Hippocampal formation (tissue), 2 donors: ENCODE measurements at regions not wholly inside any gene's neighbourhood (a gene's known extent, or its start where the extent isn't known, plus 50 kb on each side); places are given as distances from the start of the nearest gene placed in this dataset.

Experiments
- DNase-seq, 2 donors: peaks; one replicate each; lab custom pipeline; 2025; lab: John Stamatoyannopoulos, UW

GRCh38 chr5:163357636-163358035 is 79.8 kb upstream of the CCNG1 start:
- no peak for DNase-seq

- DNase-seq = no peak
Observed at GRCh38 chr5:163360656-163361055, 76.7 kb upstream of the CCNG1 start.

- no peak for DNase-seq
Observed at GRCh38 chr5:163361450-163361849, 75.9 kb upstream of the CCNG1 start.

GRCh38 chr5:163362840-163363371 is 74.5 kb upstream of the CCNG1 start:
- no peak for DNase-seq

- DNase-seq = no peak
Observed at GRCh38 chr5:163363389-163363788, 74.0 kb upstream of the CCNG1 start.

GRCh38 chr5:163366757-163367156 is 70.6 kb upstream of the CCNG1 start:
- DNase-seq = no peak

- DNase-seq = no peak
Observed at GRCh38 chr5:163369776-163370385, 67.5 kb upstream of the CCNG1 start.

GRCh38 chr5:163373436-163374084 is 63.8 kb upstream of the CCNG1 start:
- no peak for DNase-seq

- DNase-seq = no peak
Observed at GRCh38 chr5:163377982-163378381, 59.4 kb upstream of the CCNG1 start.

- DNase-seq = no peak
Observed at GRCh38 chr5:163379298-163380155, 57.9 kb upstream of the CCNG1 start.

GRCh38 chr5:163381832-163382231 is 55.6 kb upstream of the CCNG1 start:
- no peak for DNase-seq

GRCh38 chr5:163383754-163384153 is 53.6 kb upstream of the CCNG1 start:
- DNase-seq = no peak

GRCh38 chr5:163384669-163385068 is 52.7 kb upstream of the CCNG1 start:
- DNase-seq = peak in 1 of 2 donors; percentile 46

- peak in 1 of 2 donors; percentile 20 for DNase-seq
Observed at GRCh38 chr5:163385271-163385670, 52.1 kb upstream of the CCNG1 start.

GRCh38 chr5:163385824-163386223 is 51.6 kb upstream of the CCNG1 start:
- no peak for DNase-seq

GRCh38 chr5:163386352-163386751 is 51.0 kb upstream of the CCNG1 start:
- DNase-seq = no peak

GRCh38 chr5:163387589-163388343 is 49.6 kb upstream of the CCNG1 start:
- DNase-seq = no peak
